Keratinocyte (primary cell): ENCODE measurements at regions not wholly inside any gene's neighbourhood (a gene's known extent, or its start where the extent isn't known, plus 50 kb on each side); places are given as distances from the start of the nearest gene placed in this dataset.
"Not testable (repeated sequence)": the region's sequence is repeated elsewhere in the genome, so short reads cannot be mapped to it uniquely, and the experiment has no call there.

ENCODE experiments used
- CTCF ChIP-seq, 3 experiments: IDR thresholded peaks in 1 of 3; conservative IDR thresholded peaks in 1 of 3; optimal IDR thresholded peaks in 1 of 3; 2 replicates in 2 of 3; 3 replicates in 1 of 3; pipeline versions ENCODE3 to v1.5.1; 2011; ENCODE audit warnings: low read length in 3 of 3, mild to moderate bottlenecking in 3 of 3, moderate library complexity in 2 of 3, control low read depth in 1 of 3, inconsistent platforms in 1 of 3; ENCODE audit not compliant: insufficient read depth in 2 of 3; ENCODE audit errors: extremely low read depth in 1 of 3
- EZH2 ChIP-seq: IDR thresholded peaks from one replicate; pipeline ENCODE4 v1.6.1; 2012; ENCODE audit warnings: inconsistent platforms, mild to moderate bottlenecking, low read length, moderate library complexity

GRCh38 chr11:134954456-134954855 lies 542.4 kb upstream of the B3GAT1 start:
- TF ChIP-seq CTCF (optimal IDR thresholded peaks at IDR 0.05 in 1 of 3, IDR thresholded peaks at IDR 0.05 in 1 of 3, conservative IDR thresholded peaks at IDR 0.05 in 1 of 3; ENCODE audit: extremely low read depth in 1 of 3, insufficient read depth in 2 of 3, low read length in 3 of 3); EZH2: not testable (repeated sequence)
